AG09309 (cell line): ENCODE measurements at regions not wholly inside any gene's neighbourhood (a gene's known extent, or its start where the extent isn't known, plus 50 kb on each side); places are given as distances from the start of the nearest gene placed in this dataset.
"Not testable (repeated sequence)": the region's sequence is repeated elsewhere in the genome, so short reads cannot be mapped to it uniquely, and the experiment has no call there.

Experiments
- DNase-seq: peaks from one replicate; pipeline ENCODE4 v3.0.0-alpha.2; 2010; ENCODE audit warnings: low read depth
- H3K4me3 ChIP-seq: 2 replicates; pipeline ENCODE4 v1.5.1; 2011; ENCODE audit warnings: mild to moderate bottlenecking, low read depth, low read length, moderate library complexity; ENCODE audit not compliant: control insufficient read depth
- TF ChIP-seq, protein P1 (sequence below): IDR thresholded peaks from 2 replicates; pipeline ENCODE4 v1.5.1; 2011; ENCODE audit warnings: mild to moderate bottlenecking, low read depth, low read length, inconsistent platforms; ENCODE audit not compliant: insufficient read depth, control insufficient read depth; ENCODE audit errors: missing control alignments

DNA sequence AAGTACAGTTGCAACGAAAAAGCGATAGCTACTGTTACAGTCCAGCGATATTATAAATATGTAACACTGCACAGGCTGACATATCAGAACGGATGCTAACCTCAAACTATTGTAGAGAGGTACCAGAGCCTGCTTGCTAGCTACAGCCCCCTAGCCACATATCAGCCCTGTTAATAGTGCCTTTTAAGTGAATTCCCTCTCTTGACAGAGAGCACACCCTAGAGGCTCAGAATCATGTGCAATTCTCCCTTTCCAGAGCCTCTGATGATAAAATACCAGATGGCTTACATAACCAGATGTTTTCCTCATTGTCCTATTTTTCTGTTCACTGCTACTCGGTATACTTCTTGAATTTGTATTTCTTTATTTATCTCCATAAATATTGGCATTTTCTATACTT is 960.7 kb upstream of the CELF2 start:
- H3K4me3 ChIP-seq = no peak overlapping the region
- TF ChIP-seq, protein P1, sequence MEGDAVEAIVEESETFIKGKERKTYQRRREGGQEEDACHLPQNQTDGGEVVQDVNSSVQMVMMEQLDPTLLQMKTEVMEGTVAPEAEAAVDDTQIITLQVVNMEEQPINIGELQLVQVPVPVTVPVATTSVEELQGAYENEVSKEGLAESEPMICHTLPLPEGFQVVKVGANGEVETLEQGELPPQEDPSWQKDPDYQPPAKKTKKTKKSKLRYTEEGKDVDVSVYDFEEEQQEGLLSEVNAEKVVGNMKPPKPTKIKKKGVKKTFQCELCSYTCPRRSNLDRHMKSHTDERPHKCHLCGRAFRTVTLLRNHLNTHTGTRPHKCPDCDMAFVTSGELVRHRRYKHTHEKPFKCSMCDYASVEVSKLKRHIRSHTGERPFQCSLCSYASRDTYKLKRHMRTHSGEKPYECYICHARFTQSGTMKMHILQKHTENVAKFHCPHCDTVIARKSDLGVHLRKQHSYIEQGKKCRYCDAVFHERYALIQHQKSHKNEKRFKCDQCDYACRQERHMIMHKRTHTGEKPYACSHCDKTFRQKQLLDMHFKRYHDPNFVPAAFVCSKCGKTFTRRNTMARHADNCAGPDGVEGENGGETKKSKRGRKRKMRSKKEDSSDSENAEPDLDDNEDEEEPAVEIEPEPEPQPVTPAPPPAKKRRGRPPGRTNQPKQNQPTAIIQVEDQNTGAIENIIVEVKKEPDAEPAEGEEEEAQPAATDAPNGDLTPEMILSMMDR = no peak
- no peak for DNase-seq

DNA sequence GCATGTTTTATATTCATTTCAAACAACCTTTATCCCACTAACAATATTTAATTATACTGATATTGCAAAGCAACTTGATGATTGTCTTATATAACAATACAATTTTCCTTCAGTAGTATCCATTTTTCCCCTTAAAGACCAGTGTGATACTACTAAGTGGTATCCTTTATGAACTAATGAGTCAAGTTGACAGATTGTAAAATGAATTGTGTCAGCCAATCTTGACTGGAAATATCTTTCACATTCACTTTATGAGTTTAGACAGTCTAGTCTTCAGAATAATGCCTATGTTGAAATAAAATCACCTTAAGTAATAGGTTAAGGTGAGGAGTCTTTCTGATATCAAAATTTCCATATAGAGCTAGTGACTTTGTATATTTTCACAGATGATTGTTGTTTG is 950.0 kb upstream of the CELF2 start:
- TF ChIP-seq, protein P1 = no peak
- no peak for DNase-seq
- no peak overlapping the region for H3K4me3 ChIP-seq

DNA sequence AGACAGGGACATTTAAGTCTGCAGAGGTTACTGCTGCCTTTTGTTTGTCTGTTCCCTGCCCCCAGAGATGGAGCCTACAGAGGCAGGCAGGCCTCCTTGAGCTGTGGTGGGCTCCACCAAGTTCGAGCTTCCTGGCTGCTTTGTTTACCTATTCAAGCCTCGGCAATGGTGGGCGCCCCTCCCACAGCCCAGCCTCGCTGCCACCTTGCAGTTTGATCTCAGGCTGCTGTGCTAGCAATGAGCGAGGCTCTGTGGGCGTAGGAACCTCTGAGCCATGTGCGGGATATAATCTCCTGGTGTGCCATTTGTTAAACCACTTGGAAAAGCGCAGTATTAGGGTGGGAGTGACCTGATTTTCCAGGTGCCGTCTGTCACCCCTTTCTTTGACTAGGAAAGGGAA is 942.8 kb upstream of the CELF2 start:
- DNase-seq, H3K4me3 ChIP-seq: not testable (repeated sequence)

DNA sequence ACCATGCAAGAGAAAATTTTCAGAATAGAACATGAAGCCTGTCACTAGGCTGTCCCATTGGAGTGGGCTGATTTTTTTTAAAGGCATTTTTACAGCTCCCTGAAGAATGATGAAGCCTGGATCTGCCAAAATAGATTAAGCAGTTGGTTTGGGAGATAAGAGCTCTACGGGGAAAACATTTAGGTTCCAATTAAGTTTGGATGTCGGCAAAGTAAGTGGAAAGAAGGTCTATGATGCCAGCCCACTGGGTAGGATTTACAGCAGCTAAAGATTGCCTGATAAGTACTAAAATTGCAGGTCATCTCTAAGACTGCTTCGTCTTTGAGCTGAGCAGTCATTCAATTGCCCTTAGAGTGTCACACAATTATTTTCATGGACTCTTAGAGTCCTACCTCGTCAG is 939.2 kb upstream of the CELF2 start:
- no peak for DNase-seq
- TF ChIP-seq, protein P1 = no peak
- no peak overlapping the region for H3K4me3 ChIP-seq

DNA sequence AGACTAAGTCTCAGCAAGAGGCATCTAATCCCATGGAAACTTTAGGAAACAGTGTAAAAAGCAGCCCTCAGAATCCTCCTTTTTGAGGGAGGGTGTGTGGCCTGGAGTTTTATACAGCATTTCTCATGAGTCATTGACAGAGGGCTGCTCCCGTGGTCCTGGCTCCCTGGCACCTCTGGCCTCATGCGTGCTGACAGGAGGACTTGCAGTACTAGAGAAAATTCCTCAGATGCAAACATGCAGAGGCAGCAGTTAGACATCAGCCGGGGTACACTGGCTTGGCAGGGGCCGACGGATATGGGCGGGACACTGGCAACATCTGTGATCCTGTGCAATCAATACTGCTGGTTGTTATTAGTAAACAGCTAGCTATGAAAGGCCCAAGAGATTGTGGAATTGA is 925.1 kb upstream of the CELF2 start:
- H3K4me3 ChIP-seq = no peak overlapping the region
- TF ChIP-seq, protein P1 = no peak
- DNase-seq = no peak

DNA sequence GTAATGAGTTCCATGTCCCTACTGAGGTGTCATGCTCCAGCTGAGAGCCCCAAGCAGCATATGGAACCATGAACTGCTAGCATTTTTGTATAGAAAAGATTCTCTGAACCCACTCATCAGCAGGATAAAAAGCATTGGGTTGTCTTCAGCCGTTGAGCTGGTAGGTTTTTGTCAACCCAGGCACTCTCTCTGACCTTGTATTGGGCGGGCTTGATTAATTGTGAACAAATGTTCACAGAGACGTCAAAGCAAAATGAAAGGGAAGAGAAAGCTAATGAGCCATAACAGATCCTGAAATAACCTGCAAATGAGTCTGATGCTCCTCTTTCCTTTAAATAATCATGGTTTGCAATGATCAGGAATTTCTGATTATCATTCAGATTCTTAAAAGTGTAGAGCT is 924.7 kb upstream of the CELF2 start:
- H3K4me3 ChIP-seq = no peak overlapping the region
- DNase-seq = no peak
- TF ChIP-seq, protein P1 = no peak

DNA sequence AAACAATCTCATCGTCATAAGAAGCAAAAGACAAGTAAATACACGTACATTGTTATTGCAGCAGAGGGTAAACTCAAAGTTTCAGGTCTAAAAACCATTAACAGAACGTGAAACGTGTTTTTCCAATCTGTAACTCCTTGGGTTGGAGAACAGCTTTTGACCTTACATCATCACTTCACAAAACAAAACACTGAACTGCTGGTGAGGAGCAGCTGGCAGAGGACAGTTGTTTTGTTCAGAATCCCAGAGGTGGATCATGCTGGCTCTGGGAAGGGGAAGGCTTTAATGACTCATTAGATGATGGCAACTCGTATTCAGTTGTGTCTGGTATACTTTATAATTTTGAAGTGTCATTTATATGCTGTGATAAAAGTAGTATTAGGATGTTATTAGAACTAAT is 923.0 kb upstream of the CELF2 start:
- H3K4me3 ChIP-seq = no peak overlapping the region
- DNase-seq = no peak
- TF ChIP-seq, protein P1 = no peak
